Ishikawa (cell line): ENCODE measurements at regions not wholly inside any gene's neighbourhood (a gene's known extent, or its start where the extent isn't known, plus 50 kb on each side); places are given as distances from the start of the nearest gene placed in this dataset.

ENCODE experiments used
- CEBPB ChIP-seq: IDR thresholded peaks from 2 replicates; pipeline ENCODE4 v1.6.1; 2012
- CREB1 ChIP-seq: IDR thresholded peaks from 2 replicates; pipeline ENCODE4 v1.6.1; 2012; ENCODE audit warnings: low read depth
- EP300 ChIP-seq: IDR thresholded peaks from 2 replicates; pipeline ENCODE4 v1.6.1; 2012; ENCODE audit warnings: borderline replicate concordance
- MAX ChIP-seq: IDR thresholded peaks from 2 replicates; pipeline ENCODE4 v1.6.1; 2012
- NFIC ChIP-seq: IDR thresholded peaks from 2 replicates; pipeline ENCODE4 v1.6.1; 2012
- REST ChIP-seq: IDR thresholded peaks from 2 replicates; pipeline ENCODE4 v1.6.1; 2012; ENCODE audit warnings: low read depth, mild to moderate bottlenecking
- TAF1 ChIP-seq: IDR thresholded peaks from 2 replicates; pipeline ENCODE4 v1.6.1; 2012; ENCODE audit warnings: low read depth, mild to moderate bottlenecking
- USF1 ChIP-seq: IDR thresholded peaks from 2 replicates; pipeline ENCODE4 v1.6.1; 2012

GRCh38 chr17:74063439-74063838 lies 140.0 kb upstream of the RPL38 start:
- TF ChIP-seq EP300 (no peak), MAX (no peak), TAF1 (no peak), USF1 (no peak), CEBPB (no peak), CREB1 (no peak), NFIC (no peak), REST (no peak)
